22Rv1 (cell line): ENCODE measurements at regions not wholly inside any gene's neighbourhood (a gene's known extent, or its start where the extent isn't known, plus 50 kb on each side); places are given as distances from the start of the nearest gene placed in this dataset.
"Not testable (repeated sequence)": the region's sequence is repeated elsewhere in the genome, so short reads cannot be mapped to it uniquely, and the experiment has no call there.

Experiments
- CTCF ChIP-seq: fragments of 450-650 bp; IDR thresholded peaks from 2 replicates; pipeline ENCODE4 v1.5.1; 2017; ENCODE audit warnings: mild to moderate bottlenecking
- ZFX ChIP-seq: fragments of 450-650 bp; IDR thresholded peaks from 2 replicates; pipeline ENCODE4 v1.6.1; 2017; ENCODE audit warnings: antibody characterized with exemption, borderline replicate concordance

- TF ChIP-seq CTCF, ZFX: not testable (repeated sequence)
Measured at GRCh38 chr14:43547596-43547995, 959.5 kb downstream of the FSCB start.
